HG03558 (cell line): ENCODE measurements at regions not wholly inside any gene's neighbourhood (a gene's known extent, or its start where the extent isn't known, plus 50 kb on each side); places are given as distances from the start of the nearest gene placed in this dataset.
"Not testable (repeated sequence)": the region's sequence is repeated elsewhere in the genome, so short reads cannot be mapped to it uniquely, and the experiment has no call there.

Experiments
- ATAC-seq: cut with Tn5 transposase; IDR thresholded peaks from one replicate; pipeline ENCODE4 v1.9.1; 2021; ENCODE audit warnings: moderate number of reproducible peaks; ENCODE audit not compliant: unreplicated experiment; ENCODE audit errors: extremely low read depth

DNA sequence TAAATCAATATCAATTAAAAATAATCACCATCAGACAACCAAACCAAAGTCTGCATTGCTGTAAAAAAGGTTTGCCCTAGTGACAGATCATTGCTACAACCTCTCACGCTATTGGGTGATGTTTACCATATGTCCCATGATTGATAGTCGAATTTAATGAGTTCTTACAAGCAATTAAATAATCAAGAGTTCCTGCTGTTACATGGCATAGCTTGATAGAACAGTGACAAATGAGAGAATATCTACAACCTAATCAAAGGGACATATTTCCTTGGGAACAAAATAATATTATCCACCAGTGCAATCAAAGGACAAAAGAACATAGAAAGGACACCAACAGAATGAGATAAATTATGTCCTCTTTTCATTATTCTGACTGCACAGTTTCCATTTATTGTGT lies 387.4 kb downstream of the ETV1 start:
- no peak for ATAC-seq

DNA sequence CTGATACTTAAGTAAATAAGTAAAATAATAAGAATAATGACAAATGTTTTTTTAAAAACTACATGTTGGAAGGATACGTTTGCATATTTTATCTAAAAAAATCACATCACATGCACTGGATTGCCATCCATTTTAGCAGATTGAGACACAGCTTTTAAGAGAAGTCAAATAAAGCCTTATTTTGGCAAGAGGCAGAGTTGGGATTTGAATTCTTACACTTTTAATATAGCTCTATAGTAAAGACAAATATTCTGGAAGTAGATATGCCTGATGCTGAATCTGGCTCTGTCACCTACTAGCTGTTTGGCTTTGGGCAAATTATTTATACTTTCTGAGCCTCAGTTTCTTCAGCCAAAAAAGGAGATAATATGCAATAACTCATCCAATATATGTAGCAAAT lies 386.4 kb downstream of the ETV1 start:
- no peak for ATAC-seq

DNA sequence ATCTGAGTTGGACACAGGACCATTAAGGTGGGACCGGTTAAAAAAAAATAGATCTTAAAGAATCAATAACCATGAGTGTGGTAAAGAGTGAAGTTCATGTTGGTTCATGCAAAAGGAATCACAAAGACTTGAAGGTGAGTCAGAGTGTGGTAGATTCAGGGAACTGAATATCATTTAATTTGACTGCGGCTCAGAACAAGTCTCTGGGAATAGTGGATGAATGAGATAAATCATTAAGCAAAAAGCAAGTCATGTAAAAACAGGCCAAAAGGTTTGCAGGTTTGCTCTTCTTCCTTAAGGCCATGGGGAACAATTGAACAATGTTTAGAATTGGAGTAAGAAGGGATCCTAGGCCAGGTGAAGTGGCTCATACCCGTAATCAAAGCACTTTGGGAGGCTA lies 385.8 kb downstream of the ETV1 start:
- ATAC-seq: no peak

DNA sequence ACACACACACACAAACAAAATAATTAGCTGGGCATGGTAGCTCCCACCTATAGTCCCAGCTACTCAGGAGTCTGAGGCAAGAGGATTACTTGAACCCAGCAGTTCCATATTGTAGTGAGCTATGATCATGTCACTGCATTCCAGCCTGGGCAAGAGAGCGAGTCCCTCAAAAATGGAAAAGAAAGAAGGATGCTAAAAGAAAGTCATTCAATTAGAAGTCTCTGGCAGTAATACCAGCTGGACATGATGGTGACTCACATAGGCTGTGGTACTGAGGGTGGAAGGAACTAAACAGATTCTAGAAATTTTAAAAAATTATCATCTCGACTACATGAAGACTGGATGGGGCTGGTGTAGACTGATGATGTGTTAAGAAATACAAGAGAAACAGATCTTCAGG lies 385.3 kb downstream of the ETV1 start:
- no peak for ATAC-seq

DNA sequence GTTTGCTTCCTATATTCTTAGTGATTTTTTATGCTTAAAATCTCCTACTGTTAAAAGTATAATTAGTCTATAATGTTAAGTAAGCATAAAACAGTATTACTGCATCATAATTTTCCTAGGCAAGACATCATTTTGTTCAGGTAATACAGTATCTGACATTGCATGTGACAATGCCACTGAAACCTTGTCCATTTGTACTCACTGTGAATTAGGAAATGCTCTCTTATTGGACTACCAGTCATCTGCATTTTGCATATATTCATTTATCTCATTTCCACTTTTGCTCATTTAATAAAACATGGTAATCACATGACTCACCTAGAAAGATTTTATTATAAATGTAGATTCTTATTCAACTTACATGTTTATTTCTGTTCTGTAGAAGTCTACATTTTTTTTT lies 379.1 kb downstream of the ETV1 start:
- no peak for ATAC-seq

DNA sequence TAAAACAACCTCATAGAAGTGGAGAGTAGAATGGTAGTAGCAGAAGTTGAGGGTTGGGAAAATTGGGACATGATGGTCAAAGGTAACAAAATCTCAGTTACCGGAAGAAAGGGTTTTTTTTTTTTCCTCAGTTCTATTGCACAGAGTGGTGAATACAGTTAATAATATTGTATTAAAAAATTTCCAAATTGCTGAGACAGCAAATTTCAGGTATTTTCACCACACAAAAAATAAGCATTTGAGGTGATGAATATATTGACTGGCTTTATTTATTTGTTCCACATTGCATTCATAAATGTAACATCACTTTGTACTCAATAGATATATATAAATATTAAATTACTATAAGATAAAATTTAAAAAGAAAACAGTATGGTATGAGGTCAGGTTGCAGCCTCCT lies 373.8 kb downstream of the ETV1 start:
- ATAC-seq: no peak

DNA sequence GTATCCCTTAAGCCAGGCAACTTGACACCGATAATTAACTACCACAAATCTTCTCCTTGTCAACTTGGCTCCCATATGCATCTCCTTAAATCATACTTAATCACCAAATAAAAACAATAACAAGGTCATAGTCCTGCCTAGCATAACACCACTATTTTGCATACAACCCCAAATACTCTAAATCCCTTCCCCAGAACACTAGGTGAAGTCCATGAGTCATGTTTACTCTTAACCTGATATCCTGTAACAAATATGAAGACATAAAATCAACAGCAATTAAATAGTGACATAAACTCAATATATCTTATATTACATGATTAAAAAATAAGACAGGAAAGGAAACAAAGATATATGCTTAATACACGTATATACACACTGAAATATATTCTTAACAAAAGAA lies 362.0 kb downstream of the ETV1 start:
- ATAC-seq: no peak

DNA sequence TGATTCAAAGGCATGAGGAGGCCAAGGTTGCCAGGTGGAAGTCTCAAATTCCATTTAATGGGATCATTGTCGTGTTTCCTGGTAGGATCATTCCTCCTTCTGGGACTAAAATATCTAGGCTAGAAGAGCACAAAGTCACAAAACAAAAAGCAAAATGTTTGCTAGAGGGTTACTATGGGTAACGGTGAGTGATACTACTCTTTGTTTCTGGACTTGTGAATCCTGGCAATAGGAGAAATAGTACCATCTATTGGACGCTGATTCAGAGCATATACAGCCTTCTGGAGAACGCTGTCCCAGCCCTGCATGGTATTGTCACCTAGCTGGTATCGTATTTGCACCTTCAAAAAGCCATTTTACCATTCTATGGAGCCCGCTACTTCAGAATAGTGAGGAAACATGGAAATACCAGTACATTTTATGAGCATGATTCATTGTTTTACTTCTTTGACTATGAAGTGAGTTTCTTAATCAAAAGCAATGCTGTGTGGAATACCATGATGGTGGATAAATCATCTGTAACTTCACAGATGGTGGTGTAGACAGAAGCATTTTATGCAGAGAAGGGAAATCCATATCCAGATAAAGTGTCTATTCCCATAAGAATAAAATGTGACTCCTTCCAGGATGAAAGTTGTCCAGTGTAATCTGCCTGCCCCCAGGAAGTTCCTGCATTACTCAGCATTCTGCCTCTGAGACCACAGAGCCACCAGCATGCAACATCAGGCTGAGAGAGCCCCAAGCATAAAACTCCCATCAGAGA lies 361.0 kb downstream of the ETV1 start:
- no peak for ATAC-seq

DNA sequence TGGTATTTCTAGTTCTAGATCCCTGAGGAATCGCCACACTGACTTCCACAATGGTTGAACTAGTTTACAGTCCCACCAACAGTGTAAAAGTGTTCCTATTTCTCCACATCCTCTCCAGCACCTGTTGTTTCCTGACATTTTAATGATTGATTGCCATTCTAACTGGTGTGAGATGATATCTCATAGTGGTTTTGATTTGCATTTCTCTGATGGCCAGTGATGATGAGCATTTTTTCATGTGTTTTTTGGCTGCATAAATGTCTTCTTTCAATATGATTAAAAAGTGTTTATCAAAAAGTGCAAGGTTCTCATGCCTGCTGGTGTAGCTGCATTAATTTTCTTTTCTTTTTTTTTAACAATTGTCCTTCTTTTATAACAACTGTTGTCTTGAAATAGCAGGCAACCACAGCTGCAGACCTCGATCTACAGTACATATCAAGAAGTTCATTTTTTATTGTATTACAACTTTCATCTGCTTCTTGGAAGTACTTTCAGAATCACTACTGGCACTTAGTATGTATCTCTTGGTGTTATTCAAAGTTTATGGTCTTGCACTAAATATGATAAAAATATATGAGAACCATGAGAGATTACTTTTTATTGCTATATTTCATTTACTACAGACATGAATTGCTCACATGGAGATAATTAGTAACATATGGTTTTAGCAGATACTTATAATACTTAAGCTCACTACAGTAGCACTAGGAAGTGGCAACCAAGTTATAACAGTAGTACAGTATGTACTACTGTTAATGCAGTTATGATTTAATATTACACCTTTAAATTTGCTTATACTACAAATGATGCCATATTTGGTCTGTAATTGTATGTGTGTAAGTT lies 358.0 kb downstream of the ETV1 start:
- ATAC-seq: not testable (repeated sequence)

DNA sequence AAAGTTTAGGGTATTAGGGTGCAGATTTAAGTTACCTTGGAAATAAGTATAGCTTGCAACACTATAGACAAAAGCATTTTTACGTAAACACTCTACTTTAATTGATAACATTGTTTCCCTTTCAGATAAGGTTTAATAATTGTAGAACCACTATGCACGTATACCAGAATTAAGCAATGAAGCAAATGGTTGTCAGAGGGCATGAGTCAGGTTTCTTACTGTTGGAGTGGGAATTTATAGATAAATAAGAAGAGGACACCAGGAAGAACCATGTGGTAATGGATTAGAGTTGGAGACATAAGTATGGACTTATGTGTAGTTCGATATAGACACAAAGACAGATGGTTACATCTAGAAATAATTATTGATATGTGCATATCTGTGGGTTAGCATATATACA lies 355.6 kb downstream of the ETV1 start:
- ATAC-seq: no peak

DNA sequence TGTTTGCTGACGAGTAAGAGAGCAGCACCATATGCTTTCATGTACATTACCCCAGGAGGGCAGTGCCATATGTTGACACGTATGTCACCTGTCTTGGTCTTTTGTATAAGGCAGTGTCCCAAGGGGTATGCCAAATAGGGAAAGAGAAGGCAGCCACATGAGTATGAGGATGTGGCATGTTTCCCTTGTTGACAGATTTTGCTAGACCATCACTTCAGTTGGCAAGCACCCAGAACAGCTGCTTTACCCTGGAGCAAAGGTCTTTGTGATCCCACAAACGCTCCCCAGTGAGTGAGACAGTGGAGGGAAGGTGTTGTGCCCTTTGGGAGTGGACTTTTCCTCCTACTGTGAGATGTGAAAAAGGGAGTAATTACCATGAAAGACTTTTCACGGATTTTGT lies 350.1 kb downstream of the ETV1 start:
- no peak for ATAC-seq

DNA sequence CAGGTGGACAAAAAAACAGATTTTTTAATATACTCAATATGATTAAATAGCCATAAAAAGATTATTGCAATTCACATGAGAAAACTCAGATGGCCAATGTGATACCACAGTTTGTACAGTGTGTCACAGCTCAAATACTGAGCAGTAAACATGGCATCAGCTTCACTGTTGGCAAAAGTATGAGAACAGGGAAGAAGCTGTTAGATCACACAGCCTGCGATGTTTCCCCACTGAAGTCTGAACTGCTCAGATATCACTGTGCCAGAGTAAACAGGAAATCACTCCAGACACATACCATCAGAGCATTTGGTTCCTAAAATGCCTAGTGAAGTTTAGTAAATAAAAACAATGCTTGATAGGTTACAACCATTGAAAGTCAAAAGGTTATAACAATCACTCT lies 347.8 kb downstream of the ETV1 start:
- ATAC-seq: no peak

DNA sequence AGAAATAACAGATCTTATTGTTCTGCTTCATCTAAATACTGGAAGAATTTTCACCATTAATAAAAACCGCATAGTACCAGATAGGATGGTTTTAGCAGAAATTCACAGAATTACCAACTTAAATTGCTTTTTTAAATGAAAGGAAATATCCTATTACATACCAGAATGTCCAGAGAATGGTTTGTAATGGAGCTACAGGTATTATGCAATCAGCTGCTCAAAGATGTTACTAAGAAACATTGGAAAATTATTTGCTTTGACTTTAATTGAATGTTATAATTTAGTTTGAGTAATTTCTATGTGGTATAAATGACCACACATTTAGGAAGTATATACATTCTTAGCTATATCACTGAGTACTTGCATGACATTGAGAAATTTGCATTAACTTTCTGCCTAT lies 338.3 kb downstream of the ETV1 start:
- no peak for ATAC-seq

DNA sequence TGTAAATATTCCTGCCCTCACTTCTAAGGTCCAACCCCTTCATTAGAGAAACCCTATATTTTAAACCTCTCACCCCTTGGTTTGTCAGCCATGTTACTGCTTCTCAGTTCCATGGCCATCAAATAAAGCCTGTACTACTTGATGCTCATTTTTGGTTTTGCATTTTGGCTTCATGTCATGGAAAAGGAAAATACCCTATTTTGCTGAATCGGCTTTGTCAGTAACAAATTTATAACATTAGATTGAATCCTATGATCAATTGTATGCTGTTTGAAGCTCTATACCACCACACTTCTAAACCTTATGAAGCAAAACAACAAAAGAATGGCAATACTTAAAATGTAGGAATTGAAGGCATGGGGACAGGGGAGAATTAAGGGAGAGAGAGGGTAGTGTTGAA lies 333.1 kb downstream of the ETV1 start:
- ATAC-seq: no peak

DNA sequence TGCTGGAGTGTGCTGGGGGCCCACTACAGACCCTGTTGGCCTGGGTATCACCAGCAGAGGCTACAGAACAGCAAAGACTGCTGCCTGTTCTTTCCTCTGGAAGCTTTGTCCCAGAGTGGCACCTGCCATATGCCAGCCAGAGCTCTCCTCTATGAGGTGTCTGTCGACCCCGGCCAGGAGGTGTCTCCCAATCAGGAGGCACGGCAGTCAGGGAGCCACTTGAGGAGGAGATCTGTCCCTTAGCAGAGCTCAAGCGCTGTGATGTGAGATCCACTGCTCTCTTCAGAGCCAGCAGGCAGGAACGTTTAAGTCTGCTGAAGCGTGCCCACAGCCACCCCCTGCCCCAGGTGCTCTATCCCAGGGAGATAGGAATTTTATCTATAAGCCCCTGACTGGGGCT lies 316.2 kb downstream of the ETV1 start:
- no peak for ATAC-seq

DNA sequence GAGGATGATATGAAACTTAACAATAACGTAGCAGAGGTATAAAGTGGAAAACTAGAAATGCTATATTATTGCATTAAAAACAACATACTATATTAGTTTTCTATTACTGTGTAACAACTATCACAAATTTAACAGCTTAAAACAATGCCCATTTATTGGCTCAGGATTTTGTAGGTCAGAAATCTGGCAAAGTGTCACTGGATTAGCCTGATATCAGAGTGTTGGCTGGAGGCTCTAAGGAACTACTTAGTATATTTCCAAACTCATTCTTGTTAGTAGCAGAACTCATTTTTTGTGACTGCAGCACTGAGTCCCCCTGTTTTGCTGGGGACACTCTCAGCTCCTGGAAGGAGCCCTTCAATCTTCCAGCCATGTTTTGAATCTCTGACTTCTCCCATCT lies 306.8 kb downstream of the ETV1 start:
- ATAC-seq: no peak

DNA sequence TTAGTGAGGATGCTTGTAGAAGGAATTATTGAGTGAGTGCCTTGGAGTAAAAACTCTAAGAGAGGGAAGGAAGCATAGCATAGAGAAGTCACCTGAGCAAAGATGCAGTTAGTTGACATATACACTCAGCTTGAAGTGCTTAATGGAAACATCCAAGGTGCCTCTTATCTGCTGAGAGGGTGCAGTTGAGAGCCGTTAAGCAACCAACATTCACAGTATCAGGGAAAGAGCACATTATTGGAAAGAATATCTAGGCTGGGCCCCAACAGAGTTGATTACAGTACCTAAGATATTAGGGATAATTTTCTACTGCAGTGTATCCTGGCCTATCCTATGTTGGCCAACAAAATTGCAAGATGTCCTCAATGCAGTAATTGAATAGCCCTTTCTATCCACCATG lies 302.0 kb downstream of the ETV1 start:
- no peak for ATAC-seq

DNA sequence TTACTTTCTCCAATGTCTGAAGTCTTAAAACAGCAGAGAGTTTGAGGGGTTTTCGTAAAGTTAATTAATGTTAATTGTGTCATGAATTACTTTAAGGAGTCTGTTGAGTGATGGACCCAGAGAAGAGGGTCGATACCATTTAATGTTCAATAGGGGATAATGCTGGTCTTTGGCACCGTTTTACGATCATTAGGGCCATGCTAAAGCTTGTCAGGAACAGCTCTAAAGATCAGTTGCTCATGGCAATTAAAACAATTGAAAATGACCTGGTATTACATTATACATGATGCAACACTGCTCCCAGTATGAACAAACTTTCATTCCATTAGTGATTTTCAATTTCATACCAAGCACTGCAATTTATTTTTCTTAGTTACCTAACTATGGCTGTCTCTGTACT lies 296.9 kb downstream of the ETV1 start:
- ATAC-seq: no peak

DNA sequence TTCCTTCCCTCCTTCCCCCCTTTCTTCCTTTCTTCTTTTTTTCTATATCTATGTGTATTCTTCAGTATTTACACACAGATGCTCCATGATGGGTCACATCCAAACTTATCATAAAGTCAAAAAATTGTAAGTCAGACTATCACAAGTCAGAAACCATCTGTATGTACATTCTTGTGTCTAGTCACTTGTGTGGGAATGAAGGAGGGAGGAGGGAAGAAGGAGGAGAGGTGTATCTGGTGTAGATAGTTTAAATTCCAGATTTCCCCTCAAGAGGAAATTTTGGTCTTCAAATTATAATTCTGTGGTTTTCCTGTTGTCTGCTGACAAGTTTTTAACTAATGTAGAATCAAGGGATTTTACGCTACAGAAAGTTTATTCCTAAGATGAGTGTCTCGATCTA lies 287.2 kb downstream of the ETV1 start:
- no peak for ATAC-seq

DNA sequence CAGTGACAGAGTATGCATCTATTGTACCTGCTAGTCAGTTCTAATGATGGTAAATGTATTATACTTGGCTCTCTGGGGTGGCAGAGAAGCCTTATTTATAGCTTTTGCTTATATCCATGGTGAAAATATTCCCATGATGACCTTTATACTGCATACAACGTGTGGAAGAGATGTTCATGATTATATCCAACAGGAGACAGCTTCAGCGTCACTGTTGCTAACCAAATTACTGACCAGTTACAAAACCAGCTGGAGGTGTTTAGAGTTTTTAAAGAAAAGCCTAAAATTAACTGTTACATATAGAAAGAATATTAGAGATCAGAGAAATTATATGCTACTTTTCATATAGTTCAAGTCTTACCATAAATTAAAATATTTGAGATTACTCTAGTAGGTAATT lies 280.8 kb downstream of the ETV1 start:
- no peak for ATAC-seq

DNA sequence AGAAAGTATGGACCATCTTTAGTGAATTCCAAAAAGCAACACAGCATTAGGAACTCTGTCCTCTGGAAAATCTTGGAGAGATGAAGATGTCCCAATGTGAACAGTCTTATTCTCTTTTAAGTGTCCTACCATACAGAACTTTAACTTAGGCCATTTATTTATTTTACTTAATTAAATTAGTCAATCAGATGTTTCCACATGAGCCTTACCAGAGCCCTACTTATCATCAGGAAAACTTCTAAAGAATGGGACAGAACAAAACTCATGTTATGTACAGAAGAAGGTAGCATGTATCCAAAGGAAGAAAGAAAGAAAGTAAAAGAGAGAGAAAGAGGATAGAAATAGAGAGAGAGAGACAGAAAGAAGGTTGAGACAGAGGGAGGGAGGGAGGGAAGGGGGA lies 276.4 kb downstream of the ETV1 start:
- ATAC-seq: no peak

DNA sequence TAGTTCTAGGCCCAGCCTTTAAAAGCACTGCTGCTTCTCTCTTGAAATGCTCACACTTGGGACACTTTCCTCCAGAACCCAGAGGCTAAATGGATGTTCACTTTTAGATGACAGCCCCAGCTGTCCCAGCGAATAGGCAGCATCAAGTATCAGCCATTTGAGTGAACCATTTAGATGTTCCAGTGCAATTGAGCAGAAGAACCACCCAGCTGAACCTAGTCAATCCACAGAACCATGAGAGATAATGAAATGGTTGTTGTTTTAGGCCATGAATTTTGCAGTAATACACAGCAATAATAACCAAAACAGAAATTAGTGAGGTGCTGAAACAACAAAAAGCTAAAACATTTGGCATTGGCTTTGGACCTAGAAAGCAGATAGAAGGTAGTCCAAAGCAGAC lies 273.9 kb downstream of the ETV1 start:
- no peak for ATAC-seq
